ENCODE measurements at regions not wholly inside any gene's neighbourhood (a gene's known extent, or its start where the extent isn't known, plus 50 kb on each side); places are given as distances from the start of the nearest gene placed in this dataset.

DNA sequence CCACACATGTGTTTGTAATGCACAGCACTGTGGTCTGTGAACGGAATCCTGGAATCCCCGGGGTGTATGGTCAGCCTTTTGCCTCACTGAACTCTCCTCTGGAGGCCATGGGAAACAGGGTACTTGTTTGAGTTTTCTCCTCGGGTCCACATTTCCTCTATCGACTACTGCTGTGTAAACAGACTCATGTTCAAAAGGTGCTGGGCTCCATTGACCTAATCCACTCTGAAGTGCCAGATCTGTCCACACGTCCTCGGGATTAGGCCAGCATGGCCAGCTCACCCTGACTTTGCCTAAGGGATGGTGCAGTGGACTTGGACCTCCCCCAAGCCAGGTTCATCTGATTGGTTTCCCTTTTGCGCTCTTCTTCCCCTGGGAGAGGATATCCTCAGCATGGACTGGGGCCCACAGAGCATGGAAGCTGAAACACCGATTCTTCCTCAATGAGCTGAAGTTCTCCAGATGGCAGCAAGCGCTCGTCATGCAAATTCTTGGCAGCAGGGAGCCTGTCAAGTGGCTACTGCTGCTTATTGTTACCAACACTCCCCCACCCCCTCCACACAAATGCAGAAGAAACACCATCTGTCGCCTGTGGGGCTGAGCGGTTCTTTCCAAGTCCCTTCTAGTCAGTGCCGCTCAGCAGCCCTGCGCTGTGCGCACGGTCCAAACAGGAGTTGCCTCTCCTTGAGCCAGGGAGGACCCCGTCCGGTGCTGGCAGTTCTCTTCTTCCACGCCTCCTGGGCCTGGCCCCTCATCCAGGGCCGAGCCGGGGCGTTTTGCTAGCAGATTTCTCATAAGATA is 292.6 kb upstream of the MARCKS start:
- DNase-seq (ENCODE audit: low read depth in 2 of 3, low spot score in 2 of 3) = peak in 2 of 3 donors; percentile 57 to 83

DNA sequence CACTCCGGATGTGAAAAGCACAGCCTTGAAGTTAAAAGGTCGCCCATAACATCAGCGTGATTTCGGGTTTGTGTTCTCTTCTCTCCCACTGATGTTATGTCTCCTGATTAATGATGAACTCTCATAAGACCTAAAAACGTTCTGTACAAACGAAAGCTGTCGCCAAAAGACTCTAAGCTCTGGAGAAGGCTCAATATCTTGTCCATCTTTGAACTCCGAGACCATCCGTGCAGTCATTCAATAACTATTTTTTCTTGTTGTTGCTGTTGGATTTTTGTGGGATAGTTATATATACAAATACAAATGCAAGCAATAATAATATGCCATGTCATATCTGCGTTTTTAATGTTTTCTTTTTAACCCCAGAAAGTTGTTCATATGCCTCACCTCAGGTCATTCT is 291.8 kb upstream of the MARCKS start:
- DNase-seq (ENCODE audit: low read depth in 2 of 3, low spot score in 2 of 3) = no peak

DNA sequence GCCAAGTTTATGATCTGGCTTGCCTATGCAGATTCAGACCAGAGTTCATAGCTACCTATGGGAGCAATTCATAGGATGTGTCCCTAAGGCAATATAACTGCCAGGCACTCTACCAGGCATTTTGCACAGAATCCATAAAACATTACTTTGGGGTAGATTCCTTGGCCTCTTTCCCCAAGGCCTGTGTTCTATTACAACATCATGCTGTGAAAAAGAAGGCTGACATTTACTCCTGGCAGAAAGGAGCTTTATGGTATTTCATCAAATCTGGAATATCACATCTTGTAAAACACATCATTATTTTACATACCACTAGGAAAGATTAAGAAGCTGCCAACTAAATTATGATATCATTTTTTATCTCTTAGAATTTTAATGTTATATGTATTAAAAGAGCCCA is 287.0 kb upstream of the MARCKS start:
- no peak for DNase-seq (ENCODE audit: low read depth in 2 of 3, low spot score in 2 of 3)

DNA sequence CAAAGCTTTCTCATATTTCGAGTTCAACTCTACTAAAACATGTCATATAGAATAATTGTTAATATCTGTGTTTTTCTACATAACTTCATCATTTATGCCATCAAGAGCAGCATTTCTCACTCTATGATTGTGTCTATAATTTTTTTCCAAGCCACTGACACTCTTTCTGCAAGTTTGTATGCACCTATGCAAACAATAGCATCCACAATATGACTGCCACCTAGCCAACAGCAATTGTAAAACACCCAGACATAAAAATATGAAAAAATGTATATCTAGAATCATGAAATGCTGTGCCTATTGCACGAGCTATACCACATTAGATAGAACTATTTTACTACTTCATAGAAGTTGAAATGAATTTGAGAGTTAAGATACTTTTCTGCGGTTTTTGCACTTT is 286.5 kb upstream of the MARCKS start:
- DNase-seq (ENCODE audit: low read depth in 2 of 3, low spot score in 2 of 3) = no peak

DNA sequence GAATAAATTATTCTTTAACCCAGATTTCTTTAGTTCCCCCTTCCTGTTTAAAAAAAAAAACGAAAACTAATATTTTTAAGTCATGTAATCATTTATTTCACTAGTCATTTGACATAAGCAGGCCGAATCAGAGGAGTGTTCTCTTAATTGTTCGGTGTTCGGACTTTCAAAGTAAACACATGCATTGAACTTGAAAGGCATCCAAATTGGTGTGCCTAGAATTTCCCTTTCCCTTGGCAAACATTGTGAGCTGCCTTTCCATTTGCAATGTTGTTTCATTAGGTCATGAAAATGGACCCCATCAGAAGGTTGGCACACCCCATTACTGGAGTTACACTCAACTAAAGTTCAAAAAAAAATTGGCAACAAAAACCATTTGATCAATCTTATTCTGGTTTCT is 283.0 kb upstream of the MARCKS start:
- DNase-seq (ENCODE audit: low read depth in 2 of 3, low spot score in 2 of 3) = no peak

DNA sequence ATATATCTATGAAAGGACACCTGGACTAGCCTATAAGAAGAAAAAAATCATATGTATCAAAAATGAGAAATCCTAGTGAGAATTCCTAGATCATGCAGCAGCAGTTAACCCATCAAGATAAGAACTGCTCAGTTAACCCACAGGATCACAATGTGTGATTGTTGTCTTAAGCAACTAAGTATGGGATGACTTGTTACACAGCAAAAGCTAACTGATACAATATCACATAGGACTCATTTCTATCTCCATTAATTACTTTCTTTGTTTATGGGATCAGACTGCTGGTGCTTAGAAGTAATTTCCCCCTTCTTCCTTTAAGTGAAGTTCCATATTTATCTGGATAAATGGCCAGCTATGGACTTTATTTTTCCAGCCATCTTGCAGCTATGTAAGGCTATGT is 280.8 kb upstream of the MARCKS start:
- DNase-seq (ENCODE audit: low read depth in 2 of 3, low spot score in 2 of 3) = no peak

DNA sequence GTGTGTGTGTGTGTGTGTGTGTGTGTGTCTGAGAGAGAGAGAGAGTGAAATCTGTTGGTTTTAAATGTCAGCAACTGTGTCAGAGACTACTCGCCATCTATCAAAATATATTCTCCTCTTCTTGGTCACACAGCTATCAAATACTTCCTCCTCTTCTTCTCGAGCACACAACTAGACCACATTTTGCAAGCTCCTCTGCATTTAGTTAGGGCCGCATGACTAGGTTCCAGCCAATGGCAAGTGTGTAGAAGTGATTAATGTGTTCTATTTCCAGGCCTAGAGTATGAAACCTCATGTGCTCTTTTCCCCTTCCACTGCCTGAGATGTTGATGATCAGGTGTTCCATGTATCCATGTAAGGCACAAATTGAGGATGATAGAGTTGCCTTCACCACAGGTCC is 278.5 kb upstream of the MARCKS start:
- DNase-seq (ENCODE audit: low read depth in 2 of 3, low spot score in 2 of 3) = no peak

DNA sequence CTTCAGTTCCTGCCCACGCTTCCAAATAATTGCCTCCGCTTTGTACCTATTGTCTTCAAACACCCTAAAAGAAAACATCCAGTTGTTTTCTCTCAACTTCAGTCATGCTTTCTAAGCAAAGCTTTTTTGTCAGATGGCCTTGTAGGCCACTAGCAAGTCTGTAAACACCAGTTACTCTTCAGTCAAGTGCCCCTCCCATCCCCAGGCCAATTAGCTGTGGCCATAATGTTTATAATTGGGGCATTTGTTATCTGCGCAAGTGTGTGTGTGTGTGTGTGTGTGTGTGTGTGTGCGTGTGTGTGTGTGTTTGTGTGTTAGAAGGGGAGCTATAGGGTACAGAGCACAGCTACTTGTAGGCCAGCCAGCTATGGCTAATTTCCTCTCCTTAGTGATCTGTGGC is 272.4 kb upstream of the MARCKS start:
- no peak for DNase-seq (ENCODE audit: low read depth in 2 of 3, low spot score in 2 of 3)

DNA sequence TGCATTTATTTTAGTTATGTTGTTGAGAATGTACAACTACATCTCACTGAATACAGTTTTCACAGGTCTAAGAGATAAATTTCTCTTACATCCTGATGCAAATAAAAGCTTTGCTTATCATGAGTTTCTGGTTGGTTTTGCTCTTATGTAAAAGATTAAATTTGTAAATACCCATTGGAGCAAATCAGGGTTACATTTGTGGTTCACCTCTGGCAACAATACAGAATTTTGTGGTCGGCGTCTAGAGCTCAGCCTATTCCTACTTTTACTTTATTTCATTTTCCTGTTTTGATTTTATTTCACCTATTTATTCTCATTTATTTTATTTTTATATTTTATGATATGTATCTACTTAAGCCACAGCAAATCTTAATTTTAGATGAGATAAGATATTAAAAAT is 271.9 kb upstream of the MARCKS start:
- DNase-seq (ENCODE audit: low read depth in 2 of 3, low spot score in 2 of 3) = no peak

DNA sequence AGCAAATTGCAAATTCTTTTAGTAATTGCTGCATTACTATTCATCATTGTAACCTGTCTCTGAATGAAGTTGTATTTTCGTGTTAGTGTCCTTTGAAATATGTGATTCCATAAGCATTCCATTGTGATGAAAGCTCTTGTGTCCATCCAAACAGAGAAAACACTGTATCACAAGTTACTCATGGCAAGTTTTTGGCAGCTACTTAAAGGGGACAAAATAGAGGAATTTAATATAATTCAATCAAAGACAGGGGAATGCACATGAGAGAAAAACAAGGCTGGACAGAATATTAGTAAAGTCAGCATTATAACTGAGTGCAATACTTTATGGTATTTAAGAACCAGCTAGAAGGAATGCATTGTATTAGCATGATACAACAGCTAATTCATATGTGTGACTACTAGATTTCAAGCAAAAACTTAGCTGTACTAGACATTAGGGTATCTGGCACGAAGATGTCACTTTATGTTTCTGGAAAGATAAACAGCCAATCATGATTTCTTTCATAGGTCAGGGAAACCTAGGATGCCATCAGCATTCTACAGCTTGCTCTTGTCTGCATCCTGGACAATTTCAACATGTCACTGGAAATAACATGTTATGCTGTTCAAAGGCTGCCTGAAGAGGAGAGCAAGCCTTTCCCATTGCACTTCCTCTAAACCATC is 270.6 kb upstream of the MARCKS start:
- DNase-seq (ENCODE audit: low read depth in 2 of 3, low spot score in 2 of 3) = no peak

DNA sequence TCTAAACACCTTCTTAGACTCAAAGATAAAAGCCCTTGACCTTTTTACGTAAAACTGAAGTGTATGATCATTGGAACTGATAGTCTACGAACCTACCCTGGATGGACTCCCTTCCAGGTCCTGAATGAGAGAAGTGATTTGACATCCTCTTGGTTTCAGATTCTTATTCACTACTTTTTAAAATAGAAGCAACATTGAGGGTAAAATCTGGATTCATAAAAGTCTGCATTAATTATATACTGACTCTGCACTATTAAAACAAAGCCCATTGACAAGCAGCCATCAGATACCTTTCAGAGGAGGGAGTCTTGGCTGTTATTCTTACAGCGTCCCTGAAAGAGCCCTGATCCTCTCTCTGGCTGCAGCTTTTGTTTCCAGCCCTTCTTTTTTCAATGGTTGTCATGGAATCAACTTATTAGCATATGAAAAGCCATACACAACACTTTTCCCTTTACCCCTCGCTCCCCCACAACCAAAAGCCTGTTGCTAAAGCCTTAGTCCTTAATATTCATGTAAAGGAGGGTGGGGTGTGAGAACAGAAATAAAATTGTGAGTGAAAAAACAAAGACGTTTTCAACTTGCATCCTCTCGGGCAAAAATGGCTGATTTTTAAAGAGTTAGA is 270.0 kb upstream of the MARCKS start:
- DNase-seq (ENCODE audit: low read depth in 2 of 3, low spot score in 2 of 3) = no peak

DNA sequence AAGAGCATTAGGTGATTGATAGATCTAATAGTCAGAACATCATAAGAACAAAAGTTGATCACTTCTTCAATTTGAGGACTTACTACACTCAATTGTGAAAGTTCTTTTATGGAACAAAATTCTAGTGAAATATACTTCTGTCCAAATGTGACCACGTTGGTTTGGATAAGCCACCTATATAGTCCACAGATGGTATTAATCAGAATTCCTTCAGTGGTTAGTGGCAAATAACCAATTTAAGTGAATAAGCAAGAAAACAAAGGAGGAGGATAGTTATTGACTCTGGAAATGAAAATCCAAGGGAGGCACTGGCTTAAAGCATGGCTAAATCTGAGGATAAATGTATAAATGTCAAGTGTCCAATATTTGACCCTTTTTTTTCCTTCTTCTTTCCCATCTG is 268.5 kb upstream of the MARCKS start:
- DNase-seq (ENCODE audit: low read depth in 2 of 3, low spot score in 2 of 3) = no peak

DNA sequence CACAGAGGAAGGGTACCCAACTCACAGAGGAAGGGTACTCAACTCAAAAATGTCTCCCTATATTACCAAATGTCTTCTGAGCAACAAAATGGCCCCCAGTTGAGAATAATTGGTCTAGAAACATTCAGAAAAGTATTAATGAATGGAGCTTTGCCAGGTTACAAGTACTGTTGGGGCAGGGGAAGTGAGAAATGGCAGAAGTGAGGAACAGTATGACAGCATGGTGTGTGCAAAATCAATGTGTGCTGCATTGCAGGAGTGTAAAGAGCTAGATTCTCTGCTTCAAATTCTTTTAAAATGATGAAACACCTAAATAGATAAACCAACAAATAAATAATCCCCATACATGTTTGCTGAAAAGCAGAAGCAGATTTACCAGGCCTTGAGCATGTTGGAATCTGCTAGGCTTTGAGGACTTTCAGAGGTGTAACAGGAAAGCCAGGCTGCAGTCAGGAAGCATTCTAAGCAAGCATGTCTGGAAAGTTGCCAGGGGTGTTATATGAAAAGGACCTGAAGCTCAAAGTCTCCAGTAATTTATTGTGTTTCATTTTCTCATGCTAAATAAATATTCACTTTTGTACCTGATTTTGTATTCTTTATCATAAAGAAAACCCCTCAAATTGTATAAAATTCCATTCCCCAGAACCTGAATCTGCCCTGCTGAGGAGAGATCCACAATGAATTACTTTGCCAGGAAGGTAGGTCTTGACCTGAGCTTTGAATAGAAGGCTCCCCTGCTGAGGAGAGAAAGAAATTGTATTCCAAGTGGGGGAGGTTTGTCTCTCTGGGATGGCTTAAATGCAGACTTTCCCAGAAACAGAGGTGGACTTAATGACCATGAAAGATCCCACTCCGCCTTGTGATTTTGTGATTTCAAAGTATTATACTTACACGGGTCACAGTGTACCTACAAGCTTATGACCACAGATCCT is 265.0 kb upstream of the MARCKS start:
- peak in 2 of 3 donors; percentile 17 to 52 for DNase-seq (ENCODE audit: low read depth in 2 of 3, low spot score in 2 of 3)

DNA sequence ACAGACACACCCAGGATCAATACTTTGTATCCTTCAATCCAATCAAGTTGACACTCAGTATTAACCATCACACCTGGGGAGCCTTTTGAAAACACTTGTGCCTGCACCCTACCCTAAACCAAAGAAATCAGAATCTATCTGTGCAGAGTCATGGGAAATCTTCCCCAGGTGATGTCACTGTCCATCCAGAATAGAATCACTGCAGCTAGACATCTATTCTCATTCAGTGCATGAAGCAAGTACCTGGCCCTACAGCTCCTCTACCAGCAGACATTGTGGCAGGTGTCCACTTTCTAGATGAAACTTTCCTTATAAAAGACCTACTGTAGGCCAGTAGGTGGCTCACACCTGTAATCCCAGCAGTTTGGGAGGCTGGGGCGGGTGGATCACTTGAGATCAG is 262.4 kb upstream of the MARCKS start:
- DNase-seq (ENCODE audit: low read depth in 2 of 3, low spot score in 2 of 3) = no peak

DNA sequence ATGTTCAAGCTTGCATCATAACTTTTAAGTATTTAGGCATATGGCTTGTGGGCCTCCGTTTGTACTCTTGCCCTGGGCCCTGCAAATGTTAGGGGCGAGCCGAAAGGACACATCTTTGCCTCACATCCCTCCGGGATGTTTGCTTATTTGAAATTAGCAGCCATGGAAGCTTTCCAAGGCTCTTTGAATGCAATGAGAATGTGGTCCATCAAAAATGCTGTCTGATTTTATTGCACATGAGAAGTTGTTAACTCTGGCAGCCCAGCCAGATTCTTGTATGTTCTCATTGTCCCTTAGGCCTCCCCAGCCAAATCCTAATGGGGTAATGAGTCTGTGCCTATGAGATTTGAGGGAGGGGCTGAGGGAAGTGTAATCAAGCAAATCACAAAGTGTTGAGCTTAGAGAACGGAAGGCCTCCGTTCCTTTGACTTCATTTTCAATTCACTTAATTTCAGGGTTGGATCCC is 261.2 kb upstream of the MARCKS start:
- no peak for DNase-seq (ENCODE audit: low read depth in 2 of 3, low spot score in 2 of 3)

DNA sequence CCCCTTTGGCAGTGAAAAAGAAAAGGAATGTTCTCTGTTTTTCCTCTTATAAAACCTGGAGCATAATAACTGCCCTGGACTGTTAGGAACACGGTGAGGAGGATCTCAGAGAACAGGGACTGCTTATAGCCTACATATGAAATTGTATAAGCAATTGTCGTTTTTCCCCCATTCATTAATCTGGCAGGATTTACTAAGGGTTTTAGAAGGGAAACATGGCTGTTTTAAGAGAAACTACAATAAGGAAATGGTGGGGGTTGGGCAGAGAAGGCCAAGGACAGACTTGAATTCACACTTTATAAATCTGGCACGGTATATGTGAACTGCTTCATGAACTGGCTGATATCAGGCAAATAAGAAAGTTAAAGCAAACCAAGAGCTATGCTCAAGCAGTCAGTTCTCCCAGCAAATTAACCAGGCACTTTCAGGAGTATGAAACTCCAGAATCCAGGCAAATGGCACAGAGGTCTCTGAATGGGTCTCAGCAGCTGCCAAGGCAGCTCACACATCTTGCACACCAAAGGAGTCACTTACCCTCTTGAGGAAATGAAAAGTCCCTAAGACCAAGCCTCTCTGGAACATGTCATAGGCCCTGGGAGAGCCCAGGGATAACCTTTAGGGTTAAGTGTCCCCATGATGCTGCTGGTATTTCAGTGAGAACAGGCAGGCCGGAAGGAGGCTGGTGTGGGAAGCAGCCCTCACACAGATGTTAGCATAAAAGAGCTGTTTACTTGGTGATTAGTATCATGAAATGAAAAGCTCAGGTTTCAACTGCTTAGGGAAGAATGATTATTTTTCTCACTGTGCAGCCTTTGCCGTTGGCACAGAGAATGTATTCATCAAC is 260.5 kb upstream of the MARCKS start:
- no peak for DNase-seq (ENCODE audit: low read depth in 2 of 3, low spot score in 2 of 3)

DNA sequence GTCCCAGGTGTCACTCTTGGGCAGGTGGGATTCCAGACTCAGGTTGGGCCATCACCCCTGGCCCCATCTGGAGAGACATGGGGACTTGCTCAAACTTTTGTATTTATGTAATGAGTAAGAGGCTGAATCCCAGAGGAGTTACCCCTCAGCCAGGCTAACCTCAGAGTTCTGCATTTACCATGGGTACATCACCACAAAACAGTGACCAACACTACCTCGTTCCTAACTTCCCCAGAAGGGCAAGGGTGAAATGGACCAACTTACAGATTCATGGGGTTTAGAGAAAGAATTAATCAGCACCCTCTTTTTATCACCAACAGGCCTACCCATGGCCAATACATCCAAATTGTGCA is 259.9 kb upstream of the MARCKS start:
- DNase-seq (ENCODE audit: low read depth in 2 of 3, low spot score in 2 of 3) = no peak

DNA sequence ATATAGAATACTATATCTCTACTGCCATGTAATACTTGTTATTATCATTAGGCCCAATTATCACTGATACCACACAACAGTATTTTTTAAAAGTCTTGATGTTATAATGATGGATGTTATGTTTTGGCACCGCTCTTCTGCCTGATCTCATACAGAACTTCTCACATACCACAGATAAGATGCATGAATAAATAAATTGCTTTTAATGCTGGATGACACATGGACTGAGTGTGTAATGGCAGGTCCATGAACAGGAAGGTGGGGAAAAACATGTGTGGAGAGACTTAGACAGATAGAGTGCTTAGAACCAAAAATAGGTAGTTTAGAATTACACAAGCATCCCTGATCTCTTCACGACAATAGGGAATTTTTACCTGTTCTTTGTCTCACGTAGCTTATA is 258.4 kb upstream of the MARCKS start:
- DNase-seq (ENCODE audit: low read depth in 2 of 3, low spot score in 2 of 3) = no peak

DNA sequence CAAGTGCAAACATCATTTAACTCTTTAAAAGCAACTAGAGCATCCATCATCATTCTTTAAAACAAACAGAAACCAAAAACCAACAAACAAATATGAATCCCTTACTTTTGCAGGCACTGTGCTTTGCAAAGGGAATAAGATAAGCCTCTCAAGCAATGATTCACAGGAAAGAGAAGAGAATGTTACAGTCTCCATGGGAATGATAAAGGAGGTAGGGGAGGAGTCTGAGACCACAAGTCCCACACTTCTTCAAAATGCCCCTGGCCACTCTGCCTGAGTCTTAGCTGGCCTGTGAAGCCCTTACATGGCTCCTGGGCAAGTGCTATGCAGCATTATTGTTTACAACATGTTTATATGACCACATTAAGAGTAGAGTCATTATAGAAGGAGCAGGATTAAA is 257.7 kb upstream of the MARCKS start:
- DNase-seq (ENCODE audit: low read depth in 2 of 3, low spot score in 2 of 3) = no peak
